ENCODE measurements at regions not wholly inside any gene's neighbourhood (a gene's known extent, or its start where the extent isn't known, plus 50 kb on each side); places are given as distances from the start of the nearest gene placed in this dataset.
A peak's percentile ranks its signal among the peaks of the same experiment; 100 is the strongest.

GRCh38 chr1:36643371-36644270, 160.9 kb upstream of the CSF3R start:
- no peak for DNase-seq (ENCODE audit: low read depth)

- DNase-seq (ENCODE audit: low read depth), result no peak
Measured at GRCh38 chr1:36642802-36643201, 160.1 kb upstream of the CSF3R start.

- DNase-seq (ENCODE audit: low read depth), result no peak
Measured at GRCh38 chr1:36641776-36642175, 159.1 kb upstream of the CSF3R start.

- no peak for DNase-seq (ENCODE audit: low read depth)
Measured at GRCh38 chr1:36639461-36639860, 156.7 kb upstream of the CSF3R start.

- DNase-seq (ENCODE audit: low read depth), result no peak
Measured at GRCh38 chr1:36638268-36638667, 155.6 kb upstream of the CSF3R start.

- DNase-seq (ENCODE audit: low read depth), result no peak
Measured at GRCh38 chr1:36636206-36636605, 153.5 kb upstream of the CSF3R start.

GRCh38 chr1:36635284-36635683, 152.6 kb upstream of the CSF3R start:
- DNase-seq (ENCODE audit: low read depth), result no peak

GRCh38 chr1:36628804-36629203, 146.1 kb upstream of the CSF3R start:
- no peak for DNase-seq (ENCODE audit: low read depth)

- no peak for DNase-seq (ENCODE audit: low read depth)
Measured at GRCh38 chr1:36626435-36626834, 143.7 kb upstream of the CSF3R start.

- DNase-seq (ENCODE audit: low read depth), result no peak
Measured at GRCh38 chr1:36625935-36626310, 143.2 kb upstream of the CSF3R start.

GRCh38 chr1:36625253-36625934, 142.7 kb upstream of the CSF3R start:
- DNase-seq (ENCODE audit: low read depth), result no peak

- no peak for DNase-seq (ENCODE audit: low read depth)
Measured at GRCh38 chr1:36624466-36624865, 141.8 kb upstream of the CSF3R start.

GRCh38 chr1:36622741-36623648, 140.3 kb upstream of the CSF3R start:
- DNase-seq (ENCODE audit: low read depth), result no peak

- DNase-seq (ENCODE audit: low read depth), result no peak
Measured at GRCh38 chr1:36621531-36621930, 138.8 kb upstream of the CSF3R start.

GRCh38 chr1:36620142-36620541, 137.4 kb upstream of the CSF3R start:
- DNase-seq (ENCODE audit: low read depth), result no peak

- DNase-seq (ENCODE audit: low read depth), result no peak
Measured at GRCh38 chr1:36614991-36615390, 132.3 kb upstream of the CSF3R start.

- no peak for DNase-seq (ENCODE audit: low read depth)
Measured at GRCh38 chr1:36614571-36614970, 131.9 kb upstream of the CSF3R start.

- no peak for DNase-seq (ENCODE audit: low read depth)
Measured at GRCh38 chr1:36613721-36614120, 131.0 kb upstream of the CSF3R start.

GRCh38 chr1:36612881-36613280, 130.2 kb upstream of the CSF3R start:
- no peak for DNase-seq (ENCODE audit: low read depth)

GRCh38 chr1:36612121-36612520, 129.4 kb upstream of the CSF3R start:
- no peak for DNase-seq (ENCODE audit: low read depth)

GRCh38 chr1:36609241-36610027, 126.7 kb upstream of the CSF3R start:
- peak; percentile 24 for DNase-seq (ENCODE audit: low read depth)

- DNase-seq (ENCODE audit: low read depth), result no peak
Measured at GRCh38 chr1:36608272-36608671, 125.6 kb upstream of the CSF3R start.

All from fibroblast of the conjunctiva (primary cell).